ENCODE measurements at regions not wholly inside any gene's neighbourhood (a gene's known extent, or its start where the extent isn't known, plus 50 kb on each side); places are given as distances from the start of the nearest gene placed in this dataset.

DNA sequence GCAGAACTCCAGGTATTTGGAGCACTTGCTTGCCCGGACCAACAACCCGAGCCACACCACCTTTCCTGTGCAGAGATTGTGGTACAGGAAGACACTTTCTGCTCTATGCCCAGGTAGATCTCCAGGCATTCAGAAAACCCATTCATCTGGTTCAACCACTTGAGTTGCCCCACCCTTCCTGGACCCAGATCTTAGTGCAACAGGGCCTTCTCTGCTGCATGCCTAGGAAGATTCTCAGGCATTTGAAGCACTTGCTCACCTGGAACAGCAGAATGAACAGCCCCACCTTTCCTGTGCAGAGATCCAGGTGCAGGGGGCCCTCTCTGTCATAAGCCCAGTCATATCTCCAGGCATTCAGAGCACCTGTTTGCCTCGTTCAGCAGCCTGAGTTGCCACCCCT, 412.8 kb upstream of the MGAT4C start:
- TF ChIP-seq, protein P1, sequence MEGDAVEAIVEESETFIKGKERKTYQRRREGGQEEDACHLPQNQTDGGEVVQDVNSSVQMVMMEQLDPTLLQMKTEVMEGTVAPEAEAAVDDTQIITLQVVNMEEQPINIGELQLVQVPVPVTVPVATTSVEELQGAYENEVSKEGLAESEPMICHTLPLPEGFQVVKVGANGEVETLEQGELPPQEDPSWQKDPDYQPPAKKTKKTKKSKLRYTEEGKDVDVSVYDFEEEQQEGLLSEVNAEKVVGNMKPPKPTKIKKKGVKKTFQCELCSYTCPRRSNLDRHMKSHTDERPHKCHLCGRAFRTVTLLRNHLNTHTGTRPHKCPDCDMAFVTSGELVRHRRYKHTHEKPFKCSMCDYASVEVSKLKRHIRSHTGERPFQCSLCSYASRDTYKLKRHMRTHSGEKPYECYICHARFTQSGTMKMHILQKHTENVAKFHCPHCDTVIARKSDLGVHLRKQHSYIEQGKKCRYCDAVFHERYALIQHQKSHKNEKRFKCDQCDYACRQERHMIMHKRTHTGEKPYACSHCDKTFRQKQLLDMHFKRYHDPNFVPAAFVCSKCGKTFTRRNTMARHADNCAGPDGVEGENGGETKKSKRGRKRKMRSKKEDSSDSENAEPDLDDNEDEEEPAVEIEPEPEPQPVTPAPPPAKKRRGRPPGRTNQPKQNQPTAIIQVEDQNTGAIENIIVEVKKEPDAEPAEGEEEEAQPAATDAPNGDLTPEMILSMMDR (IDR thresholded peaks at IDR 0.05; ENCODE audit: low read depth, low read length, poor library complexity, severe bottlenecking), result no peak
- TF ChIP-seq EZH2phosphoT487 (IDR thresholded peaks at IDR 0.05; ENCODE audit: borderline replicate concordance, low read length), result no peak

Data from DOHH2 (cell line).